HG03064 (cell line): ENCODE measurements at regions not wholly inside any gene's neighbourhood (a gene's known extent, or its start where the extent isn't known, plus 50 kb on each side); places are given as distances from the start of the nearest gene placed in this dataset.

ENCODE experiments used
- ATAC-seq: cut with Tn5 transposase; IDR thresholded peaks from one replicate; pipeline ENCODE4 v1.9.1; 2021; ENCODE audit warnings: low read depth; ENCODE audit not compliant: unreplicated experiment

DNA sequence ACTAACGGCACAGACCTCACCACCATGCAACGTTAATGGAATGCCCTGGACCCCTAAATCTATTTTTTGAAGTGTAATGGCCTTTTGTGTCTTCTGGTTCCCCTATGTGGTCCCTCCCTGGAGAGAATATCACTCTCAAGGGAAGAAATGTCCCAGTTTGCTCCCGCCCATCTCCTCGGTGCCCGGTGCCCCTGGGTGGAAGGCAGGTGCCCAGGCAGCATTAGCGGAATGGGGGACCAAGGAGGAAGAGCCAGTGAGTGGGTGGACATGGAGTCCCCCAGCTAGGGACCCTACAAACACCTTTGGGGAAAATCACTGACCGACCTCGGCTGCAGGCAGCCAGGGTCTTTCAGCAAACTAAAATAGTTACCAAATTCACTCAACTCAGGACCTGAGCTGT is 212.1 kb upstream of the RTL1 start:
- no peak for ATAC-seq

DNA sequence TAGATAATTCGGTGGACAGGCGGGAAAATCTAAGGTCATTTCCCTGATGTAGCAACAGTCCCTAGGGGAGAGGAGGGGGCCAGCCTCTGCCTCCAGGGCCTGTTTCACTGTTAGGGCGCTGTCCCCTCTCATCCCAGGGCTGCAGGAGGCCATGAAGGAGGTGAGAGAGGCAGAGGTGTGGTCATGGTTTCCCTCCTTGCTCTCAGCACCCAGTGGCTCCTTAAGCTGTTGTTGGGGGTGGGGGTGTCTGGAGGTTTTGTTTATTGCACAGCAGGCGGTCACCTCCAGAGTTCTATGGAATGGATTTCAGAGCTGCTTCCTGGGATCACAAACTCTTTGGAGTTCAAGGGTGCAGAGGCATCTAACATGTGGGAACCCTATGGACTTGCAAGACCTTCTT is 212.5 kb upstream of the RTL1 start:
- no peak for ATAC-seq

DNA sequence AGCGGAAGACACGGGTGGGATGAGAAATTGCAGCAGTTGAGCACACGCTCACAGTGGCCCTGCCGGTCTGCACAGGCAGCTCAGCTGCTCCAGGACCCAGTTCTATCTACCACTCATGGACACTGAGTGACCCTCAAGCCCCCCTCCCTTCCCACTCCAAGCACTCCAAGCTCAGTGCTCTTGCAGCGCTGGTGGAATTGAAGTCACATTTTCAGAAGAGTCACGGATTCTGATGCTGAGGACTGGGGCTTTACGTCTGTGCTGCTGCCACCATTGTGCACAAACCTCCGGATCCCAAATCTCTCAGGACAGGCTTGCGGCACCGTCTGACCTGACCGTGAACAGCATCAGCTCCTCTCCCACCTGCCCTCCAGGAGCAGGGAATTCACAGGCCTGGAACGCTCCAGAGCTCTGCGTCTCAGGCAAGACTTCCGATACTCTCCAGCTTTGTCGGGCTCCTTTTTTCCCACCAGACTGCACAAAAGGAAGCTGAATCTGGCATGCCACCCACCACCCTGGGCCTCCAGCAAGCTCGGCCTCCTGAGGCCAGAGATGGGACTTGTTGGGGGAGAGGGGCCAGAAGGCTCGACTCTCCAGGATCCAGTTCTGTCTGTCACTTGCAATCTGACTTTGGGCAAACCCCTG is 213.1 kb upstream of the RTL1 start:
- ATAC-seq: no peak

DNA sequence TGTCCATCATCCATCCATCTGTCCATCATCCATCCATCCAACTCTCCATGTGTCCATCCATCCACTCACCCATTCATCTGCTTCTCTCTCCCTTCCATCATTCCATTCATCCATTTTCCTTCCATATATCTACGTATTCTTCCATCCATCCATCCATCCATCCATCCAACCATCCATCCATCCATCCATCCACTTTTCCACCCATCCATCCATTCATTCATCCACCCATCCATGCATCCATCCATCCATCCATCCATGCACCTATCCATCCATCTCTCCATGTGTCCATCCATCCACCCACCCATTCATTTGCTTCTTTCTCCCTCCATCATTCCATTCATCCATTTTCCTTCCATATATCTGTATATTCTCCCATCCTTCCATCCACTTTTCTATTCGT is 214.0 kb upstream of the RTL1 start:
- no peak for ATAC-seq

DNA sequence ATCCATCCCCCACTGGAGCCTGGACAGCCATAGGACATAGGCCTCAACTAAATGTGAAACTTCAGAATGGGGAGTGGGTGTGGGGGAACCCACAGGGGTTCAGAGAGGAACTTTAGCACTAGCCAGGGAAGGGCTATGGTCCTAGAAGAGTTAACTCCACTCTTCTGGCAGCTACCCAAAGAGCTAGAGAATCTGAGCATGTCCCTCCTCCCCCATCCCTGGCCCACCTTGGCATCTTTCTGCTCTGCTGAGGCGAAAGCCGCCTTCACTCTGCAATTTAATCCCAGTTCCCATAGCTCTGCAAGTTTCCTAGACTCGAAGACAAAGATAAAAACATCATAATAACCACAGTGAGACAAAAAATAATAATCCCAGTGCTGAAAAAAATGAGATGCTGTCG is 214.7 kb upstream of the RTL1 start:
- no peak for ATAC-seq

DNA sequence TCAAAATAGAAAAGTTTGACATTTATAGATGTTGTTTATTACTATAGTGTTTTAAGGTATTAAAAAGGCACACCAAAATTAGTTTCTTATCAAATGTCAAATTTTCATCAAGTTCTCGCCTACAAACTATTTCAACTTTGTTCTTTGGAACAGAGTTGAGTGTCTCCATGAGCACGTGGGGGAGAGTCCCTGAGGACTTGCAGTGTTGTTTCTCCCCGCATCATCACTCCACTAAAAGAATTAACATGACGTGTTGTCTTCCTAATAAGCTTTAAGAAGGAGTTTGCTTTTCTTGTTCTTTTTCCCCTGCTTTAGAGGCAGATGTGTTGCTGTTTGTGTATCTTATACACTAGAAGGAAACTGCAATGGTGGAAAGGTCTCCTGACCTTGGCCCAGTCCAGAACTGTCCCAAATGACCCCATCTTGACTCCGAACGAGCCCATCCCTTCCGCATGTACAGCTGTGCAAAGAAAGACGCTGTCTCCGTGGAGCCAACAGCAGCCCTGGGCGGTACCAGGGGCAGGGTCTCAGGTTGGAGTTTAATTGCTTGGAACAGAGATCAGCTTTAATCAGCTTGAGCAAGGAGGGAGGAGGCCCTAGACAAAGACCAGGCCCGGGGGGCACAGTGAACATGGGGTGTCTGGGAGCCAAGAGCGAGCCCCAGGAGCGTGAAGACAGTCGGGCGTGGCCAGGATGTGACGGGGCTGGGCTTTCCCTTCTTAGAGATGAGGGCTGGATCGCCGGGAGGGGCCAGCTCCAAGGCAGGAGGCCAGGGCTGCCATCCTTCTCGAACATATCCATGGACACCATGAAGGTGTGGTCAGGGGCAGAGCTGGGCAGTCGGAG is 215.4 kb upstream of the RTL1 start:
- ATAC-seq: no peak

DNA sequence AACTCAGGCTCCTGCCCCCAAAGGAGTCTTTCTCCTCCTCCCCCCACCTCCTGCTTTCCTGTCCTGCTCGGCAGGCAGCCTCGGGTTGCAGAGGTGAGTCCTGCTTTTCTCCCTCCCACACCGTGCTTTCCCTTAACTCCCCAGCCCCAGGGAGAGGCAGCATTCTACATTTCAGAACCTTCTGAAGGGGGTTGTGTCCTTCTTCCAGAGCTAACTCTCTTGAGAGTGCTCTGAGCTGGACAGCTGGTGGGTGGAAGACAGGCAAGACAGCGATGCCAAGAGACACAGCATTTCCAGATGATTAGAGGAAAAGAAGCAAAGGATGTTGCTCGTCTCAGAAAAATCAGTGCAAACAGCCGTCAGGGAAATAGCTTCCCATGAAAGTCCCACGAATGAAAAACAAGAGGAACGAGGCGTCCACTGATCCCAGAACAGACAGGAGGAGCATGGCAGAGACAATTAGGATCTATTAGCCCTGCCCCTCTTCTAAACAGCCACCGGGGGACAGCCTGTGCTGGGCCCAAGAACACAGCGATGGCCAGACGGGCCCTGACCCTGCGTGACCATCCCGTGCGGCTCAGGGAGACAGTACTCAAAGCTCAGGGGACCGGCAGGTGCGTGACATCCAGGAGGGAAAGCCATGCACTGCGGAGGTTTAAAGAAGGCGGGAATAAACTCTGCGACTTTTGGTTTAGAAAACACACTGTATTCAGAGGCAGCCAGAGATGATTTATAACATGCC is 216.5 kb upstream of the RTL1 start:
- ATAC-seq: no peak

DNA sequence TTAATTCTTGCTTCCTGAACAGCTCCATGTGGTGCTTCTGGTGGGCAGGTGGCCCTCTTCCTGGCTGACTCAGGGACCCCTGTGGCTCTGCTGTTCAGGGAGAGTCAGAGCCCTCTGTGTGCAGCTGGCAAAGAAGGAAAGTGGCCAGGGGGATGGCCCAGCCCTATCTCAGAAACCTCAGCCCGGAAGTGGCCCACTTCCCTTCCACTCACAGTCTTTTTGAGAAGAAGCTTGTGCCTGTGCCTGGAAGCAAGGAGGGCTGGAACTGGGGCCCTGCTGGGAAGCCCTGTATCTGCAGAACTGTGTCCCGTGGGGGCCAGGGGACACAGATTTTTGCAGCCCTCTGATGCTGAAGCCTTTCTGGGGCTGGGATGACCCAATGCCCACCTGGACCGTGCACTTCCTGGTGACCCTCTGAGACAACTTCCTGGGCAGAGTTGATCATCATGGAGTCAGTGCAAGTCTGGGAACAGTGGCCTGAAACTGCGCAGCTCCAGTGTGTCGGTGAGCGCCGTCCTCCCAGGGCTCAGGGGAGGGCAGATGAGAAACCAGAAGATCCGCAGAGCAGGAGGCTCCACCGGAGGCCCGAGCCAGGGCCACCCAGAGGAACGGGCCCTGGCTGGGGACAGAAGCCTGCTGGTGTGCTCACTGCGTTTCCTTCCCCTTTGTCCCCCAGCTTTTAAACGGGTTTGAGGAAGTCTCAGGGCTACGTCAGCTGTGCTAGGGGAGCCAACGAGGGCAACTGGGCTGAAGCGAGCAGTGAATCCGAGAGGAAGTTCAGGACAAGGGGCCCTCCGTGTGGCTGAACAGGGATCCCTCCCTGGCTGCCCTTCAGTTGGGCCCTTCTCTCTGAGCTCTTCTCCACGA is 217.4 kb upstream of the RTL1 start:
- ATAC-seq: no peak

DNA sequence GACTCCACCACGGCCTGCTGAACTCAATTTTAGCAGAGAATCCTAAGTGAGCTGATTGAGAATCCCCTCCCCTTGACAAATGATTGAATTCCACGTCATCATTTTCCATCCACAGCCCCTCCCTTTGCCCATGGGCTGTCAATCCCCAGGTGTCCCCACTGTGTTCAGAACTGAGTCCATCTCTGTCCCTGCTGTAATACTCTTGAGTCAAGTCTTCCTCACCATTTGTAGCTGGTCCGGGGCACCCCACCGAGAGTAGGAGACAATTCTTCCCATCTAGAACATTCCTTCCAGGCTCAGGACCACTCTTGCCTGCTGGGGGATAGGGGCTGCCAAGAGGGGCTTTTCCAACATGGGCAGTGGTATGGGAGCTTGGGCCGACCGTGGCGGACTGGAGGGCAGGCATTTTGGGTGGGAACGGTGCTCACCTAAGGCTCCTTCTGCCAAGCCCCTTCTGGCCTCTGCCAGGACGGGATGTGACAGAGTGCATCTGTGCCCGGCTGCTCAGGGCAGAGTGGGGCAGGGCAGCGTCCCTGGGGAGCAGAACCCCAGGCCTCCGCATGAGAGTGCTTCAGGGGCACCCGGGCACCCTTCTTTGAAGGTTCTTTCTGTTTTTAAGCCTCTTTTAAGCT is 218.1 kb upstream of the RTL1 start:
- no peak for ATAC-seq

DNA sequence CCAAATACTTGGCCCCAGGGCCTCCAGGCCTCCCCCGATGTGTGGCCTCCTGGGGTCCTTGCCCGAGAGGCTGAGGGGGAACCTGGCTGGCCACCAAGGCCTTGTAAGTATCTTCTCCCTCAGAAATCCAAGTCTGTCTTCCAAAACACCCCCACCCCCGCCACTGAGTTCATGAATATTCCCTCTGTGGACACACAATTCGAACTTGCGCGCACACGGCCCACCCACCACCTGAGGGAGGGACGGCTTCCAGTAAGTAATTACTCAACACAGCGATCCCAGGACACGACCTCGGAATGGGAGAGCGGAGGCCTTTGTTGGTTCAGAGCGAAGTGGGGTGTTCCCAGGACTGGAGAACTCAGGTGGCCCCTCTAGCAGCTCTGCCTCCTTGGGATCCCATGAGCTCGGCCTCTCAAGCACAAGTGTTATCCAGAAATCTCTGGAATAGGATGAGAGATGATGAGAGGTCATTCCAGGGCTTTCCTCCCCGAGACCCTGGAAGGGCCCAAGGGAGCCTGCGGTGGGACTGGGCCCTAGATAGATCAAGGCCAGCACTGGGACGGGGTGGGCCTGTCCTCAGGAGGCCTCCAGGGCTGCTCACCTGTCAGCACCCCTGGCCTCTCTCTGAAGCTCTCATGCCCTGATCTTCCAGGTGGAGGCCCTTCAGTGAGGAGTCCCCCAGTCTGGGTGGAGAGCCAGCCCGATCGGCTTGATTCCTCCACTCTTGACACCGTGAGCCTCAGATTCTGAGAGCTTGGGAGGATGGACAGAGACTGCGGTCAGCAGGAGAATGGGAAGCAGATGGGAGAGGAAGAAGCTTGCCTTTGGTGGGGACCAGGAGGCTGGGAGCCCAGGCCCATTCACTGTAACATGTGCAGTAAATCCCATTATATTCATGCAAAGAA is 219.0 kb upstream of the RTL1 start:
- no peak for ATAC-seq

DNA sequence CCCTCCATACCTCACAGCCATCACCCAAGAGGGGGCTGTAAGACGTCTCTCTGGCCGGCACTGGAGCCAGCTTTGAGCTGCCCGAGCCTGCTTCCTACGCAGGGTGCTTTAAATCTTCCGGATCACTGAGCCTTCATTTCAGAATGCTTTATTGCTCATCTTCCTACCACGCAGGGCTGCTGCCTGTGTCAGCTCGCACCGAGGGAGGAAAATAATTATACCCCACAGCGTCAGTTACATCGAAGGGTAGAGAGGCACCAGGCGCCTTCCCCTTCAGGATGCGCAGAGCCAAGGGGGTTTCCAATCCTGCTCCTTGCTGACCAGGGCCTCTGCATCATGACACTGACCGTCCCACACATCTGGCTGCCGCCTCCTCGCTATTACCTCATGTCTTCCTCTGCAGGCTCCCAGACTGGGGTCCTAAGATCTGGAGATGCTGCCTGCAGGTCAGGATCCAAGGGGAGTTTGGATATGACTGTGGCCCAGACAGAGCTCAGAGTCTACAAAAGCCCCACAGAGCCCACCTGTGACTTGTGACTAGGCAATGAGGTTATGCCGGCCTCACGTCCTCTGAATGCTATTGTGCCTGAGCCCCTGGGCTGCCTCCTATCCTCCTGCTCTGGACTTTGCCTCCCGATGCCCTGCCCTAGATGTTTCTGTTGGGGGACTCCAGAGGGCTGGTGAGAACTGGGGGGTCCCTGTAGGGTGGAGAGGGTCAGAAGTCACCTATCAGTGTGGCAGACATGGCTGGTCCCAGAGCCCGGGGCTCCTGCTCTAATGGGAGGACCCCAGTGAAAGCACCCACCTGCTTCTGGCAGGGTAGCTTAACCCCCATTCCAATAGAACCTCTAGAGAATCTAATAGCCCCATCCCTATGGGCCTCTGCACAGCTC is 220.3 kb upstream of the RTL1 start:
- no peak for ATAC-seq

DNA sequence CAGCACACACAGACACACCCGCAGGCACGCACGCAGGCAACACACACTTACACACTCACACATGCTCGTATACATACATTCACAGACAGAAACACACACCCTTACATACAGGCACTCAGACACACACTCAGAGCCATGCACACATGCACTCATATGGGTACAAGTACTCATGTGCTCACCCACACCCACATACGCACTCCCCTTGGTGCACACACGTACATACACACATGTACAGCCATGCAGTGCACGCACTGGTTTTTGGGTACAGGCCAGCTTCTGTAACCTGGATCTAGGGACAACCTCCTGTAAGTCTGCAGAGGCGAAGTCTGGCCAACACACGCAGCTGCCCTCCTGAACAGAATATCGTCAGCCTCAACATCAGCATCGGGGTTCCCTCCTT is 221.3 kb upstream of the RTL1 start:
- no peak for ATAC-seq

DNA sequence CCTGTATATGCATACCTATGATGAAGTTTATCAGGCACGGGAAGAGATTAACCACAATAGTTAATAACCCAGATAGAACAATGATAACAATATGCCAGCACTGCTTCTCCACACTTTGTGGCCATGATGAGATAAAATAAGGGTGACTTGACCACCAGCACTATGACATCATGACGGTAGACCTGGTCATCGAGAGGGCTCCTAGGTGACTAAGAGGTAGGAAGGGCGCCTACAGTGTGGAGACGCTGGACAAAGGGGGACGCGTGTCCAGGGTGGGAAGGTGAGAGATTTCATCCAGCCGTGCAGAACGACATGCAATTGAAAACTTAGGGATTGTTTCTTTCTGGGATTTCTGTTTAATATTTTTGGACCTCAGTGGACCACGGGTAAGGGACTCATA is 221.8 kb upstream of the RTL1 start:
- no peak for ATAC-seq

DNA sequence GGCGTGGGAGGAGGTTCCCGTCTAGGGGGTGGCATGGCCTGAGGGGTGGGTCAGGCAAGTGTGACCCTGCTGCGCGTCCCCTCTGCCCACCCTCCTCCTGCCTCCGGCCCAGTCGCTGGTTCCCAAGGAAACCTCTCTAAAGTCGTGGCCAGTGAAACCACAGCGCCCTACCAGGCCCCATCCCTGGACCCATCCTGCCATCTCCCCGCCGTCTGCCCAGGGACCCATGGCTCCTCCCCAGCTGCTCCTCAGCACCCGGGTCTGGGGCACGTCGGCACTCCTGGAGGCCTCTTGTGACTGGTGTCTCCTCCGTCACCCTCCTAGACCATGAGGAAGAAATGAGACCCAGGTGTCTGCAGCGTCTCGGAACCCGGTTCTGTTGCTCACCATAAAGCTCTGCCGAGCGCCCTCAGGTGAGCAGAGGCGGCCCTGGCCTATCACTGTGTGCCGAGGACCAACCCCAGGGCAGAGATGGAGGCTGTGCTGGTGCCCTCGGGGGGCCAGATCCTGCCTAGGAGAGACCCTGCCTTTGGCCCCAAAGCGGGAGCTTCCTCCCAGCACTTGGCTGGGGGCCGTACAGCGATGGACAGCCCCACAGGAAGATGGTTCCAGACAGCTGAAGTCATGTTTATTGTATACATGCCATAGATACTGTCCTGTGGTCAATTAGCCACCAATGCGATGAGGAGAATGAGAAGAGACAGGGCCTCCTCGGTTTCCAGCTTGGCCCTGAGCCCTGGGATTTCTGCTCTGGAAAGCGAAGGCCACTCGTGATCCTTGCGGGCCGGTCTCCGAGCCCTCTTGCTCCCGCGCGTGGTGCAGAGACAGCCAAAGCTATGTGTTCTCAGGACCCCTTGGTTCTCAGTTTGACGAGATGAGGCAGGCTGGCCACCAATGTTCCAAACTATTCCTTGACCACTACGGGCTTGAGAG is 222.5 kb upstream of the RTL1 start:
- ATAC-seq: no peak

DNA sequence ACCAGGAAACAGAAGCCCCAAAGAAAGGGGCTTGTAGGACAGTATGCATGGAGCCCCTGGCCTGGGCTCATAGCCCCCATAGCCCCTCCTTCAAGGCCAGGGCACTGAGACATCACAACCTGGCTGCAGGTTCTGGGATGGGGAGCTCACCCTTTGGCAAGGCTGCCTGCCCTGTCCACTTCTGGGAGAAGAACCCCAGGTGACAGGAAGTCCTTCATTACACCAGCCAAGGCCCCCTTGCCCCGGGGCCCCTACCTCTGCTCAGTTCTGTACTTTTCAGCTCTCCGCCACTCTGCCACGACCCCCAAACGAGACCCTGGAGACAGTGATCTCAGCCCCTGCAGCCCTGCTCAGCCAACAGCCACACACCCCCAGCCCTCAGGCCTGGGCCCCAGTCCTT is 223.2 kb upstream of the RTL1 start:
- no peak for ATAC-seq

DNA sequence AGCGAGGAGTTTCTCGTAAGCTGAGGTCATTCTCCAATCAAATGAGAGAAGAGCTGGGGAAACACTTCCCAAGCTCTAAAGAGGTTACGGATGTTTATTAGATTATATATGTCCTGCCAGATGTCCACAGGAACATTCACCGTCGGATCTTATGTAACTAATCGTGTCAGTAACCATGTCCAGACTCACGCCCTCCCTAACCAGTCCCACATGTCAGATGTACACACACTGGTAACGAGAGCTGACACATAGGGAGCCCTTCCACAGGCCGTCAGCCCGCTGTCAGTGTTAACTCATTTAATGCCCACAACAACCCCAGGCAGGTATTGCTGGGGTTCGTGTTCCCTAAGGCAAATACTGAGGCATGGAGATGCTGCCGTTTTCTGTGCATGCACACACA is 223.7 kb upstream of the RTL1 start:
- no peak for ATAC-seq
